HFFc6 (cell line): ENCODE measurements at regions not wholly inside any gene's neighbourhood (a gene's known extent, or its start where the extent isn't known, plus 50 kb on each side); places are given as distances from the start of the nearest gene placed in this dataset.

Source experiments
- DNase-seq: peaks from one replicate; pipeline ENCODE4 v3.0.0-alpha.2; 2018
- H3K27ac Mint-ChIP-seq: 2 replicates; pipeline ENCODE4 v1.8.0; 2020; ENCODE audit warnings: mild to moderate bottlenecking, mixed read lengths
- H3K27me3 Mint-ChIP-seq: 2 replicates; pipeline ENCODE4 v1.8.0; 2021; ENCODE audit warnings: mild to moderate bottlenecking, moderate library complexity, mixed read lengths; ENCODE audit not compliant: insufficient read depth
- H3K36me3 Mint-ChIP-seq: 2 replicates; pipeline ENCODE4 v1.8.0; 2021; ENCODE audit warnings: low read depth, mixed read lengths
- H3K4me1 Mint-ChIP-seq: 2 replicates; pipeline ENCODE4 v1.8.0; 2020; ENCODE audit warnings: low read depth, mixed read lengths
- H3K4me3 Mint-ChIP-seq: 2 replicates; pipeline ENCODE4 v1.8.0; 2020; ENCODE audit warnings: mild to moderate bottlenecking, moderate library complexity, mixed read lengths
- H3K9me3 Mint-ChIP-seq: 2 replicates; pipeline ENCODE4 v1.8.0; 2020; ENCODE audit warnings: mild to moderate bottlenecking, mixed read lengths
- CTCF ChIP-seq: fragments of 200-600 bp; sonication (generic); IDR thresholded peaks from 2 replicates; pipeline ENCODE4 v1.5.0; 2021; ENCODE audit warnings: antibody characterized with exemption, mild to moderate bottlenecking

DNA sequence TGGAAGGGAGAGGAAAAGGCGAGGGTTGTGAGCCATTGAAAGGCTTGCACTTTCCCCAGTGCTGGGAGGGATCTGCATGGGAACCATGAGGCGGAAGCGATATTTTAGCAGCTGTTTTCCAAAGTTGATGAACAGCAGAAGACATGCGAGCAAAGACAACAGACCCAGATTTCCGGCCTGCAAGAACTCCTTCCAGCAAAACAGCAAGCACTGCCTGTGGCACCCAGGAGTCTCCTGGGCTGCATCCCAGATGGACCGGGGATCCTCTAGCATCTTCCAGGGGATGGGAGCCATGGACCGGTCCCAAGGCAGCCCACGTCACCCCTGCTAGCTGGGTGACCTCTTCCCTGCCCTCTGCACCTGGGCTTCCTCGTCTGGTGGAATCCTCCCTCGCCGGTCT is 162.8 kb downstream of the IRF8 start:
- DNase-seq = no peak

GRCh38 chr16:86062271-86062965 is 163.5 kb downstream of the IRF8 start:
- H3K4me3 Mint-ChIP-seq = no peak overlapping the region
- DNase-seq = no peak
- no peaks in the 10 kb centered on the region for H3K36me3 Mint-ChIP-seq
- TF ChIP-seq CTCF = no peak
- no peaks in the 10 kb centered on the region for H3K9me3 Mint-ChIP-seq
- H3K27me3 Mint-ChIP-seq = peaks cover 37% of the 10 kb centered on the region
- H3K4me1 Mint-ChIP-seq = no peaks in the 10 kb centered on the region
- no peak overlapping the region for H3K27ac Mint-ChIP-seq

More for the DNA sequence above, 162.8 kb downstream of the IRF8 start:
- H3K36me3 Mint-ChIP-seq = no peaks in the 10 kb centered on the region
- no peaks in the 10 kb centered on the region for H3K4me1 Mint-ChIP-seq
- peaks cover 37% of the 10 kb centered on the region for H3K27me3 Mint-ChIP-seq
- no peak overlapping the region for H3K4me3 Mint-ChIP-seq
- H3K9me3 Mint-ChIP-seq = no peaks in the 10 kb centered on the region
- no peak for TF ChIP-seq CTCF
- no peak overlapping the region for H3K27ac Mint-ChIP-seq

- no peak for TF ChIP-seq CTCF
- peaks cover 28% of the 10 kb centered on the region for H3K27me3 Mint-ChIP-seq
- DNase-seq = no peak
- H3K4me1 Mint-ChIP-seq = no peaks in the 10 kb centered on the region
- no peak overlapping the region for H3K4me3 Mint-ChIP-seq
- H3K36me3 Mint-ChIP-seq = no peaks in the 10 kb centered on the region
- no peak overlapping the region for H3K27ac Mint-ChIP-seq
- H3K9me3 Mint-ChIP-seq = no peaks in the 10 kb centered on the region
Measured at GRCh38 chr16:86063760-86064405, 164.9 kb downstream of the IRF8 start.

GRCh38 chr16:86064431-86065250 is 165.7 kb downstream of the IRF8 start:
- H3K27me3 Mint-ChIP-seq = peaks cover 28% of the 10 kb centered on the region

GRCh38 chr16:86065711-86066110 is 166.7 kb downstream of the IRF8 start:
- Mint-ChIP-seq H3K9me3 (no peaks in the 10 kb centered on the region), H3K27ac (no peak overlapping the region), H3K27me3 (peaks cover 24% of the 10 kb centered on the region), H3K36me3 (no peaks in the 10 kb centered on the region), H3K4me3 (no peak overlapping the region), H3K4me1 (no peaks in the 10 kb centered on the region)
- TF ChIP-seq CTCF = no peak
- no peak for DNase-seq

More at GRCh38 chr16:86064431-86065250, 165.7 kb downstream of the IRF8 start:
- TF ChIP-seq CTCF = no peak
- H3K4me3 Mint-ChIP-seq = no peak overlapping the region
- no peak for DNase-seq
- no peaks in the 10 kb centered on the region for H3K36me3 Mint-ChIP-seq
- H3K27ac Mint-ChIP-seq = no peak overlapping the region
- no peaks in the 10 kb centered on the region for H3K4me1 Mint-ChIP-seq
- H3K9me3 Mint-ChIP-seq = no peaks in the 10 kb centered on the region
